Fibroblast of mammary gland (primary cell): ENCODE measurements at regions not wholly inside any gene's neighbourhood (a gene's known extent, or its start where the extent isn't known, plus 50 kb on each side); places are given as distances from the start of the nearest gene placed in this dataset.

Source experiments
- DNase-seq: peaks from one replicate; pipeline ENCODE4 v3.0.0-alpha.2; 2010; ENCODE audit warnings: low read depth
- H3K4me3 ChIP-seq: 2 replicates; pipeline ENCODE4 v1.5.1; 2011; ENCODE audit warnings: low read depth, mild to moderate bottlenecking, low read length, moderate library complexity; ENCODE audit not compliant: control insufficient read depth
- CTCF ChIP-seq: conservative IDR thresholded peaks from 2 replicates; pipeline ENCODE4 v1.5.1; 2011; ENCODE audit warnings: low read depth, low read length, inconsistent platforms; ENCODE audit not compliant: control insufficient read depth, insufficient read depth

- H3K4me3 ChIP-seq: no peak overlapping the region
- no peak for TF ChIP-seq CTCF
- no peak for DNase-seq
These were observed 81.0 kb upstream of the ROBO2 start for GRCh38 chr3:76958861-76959260.

DNA sequence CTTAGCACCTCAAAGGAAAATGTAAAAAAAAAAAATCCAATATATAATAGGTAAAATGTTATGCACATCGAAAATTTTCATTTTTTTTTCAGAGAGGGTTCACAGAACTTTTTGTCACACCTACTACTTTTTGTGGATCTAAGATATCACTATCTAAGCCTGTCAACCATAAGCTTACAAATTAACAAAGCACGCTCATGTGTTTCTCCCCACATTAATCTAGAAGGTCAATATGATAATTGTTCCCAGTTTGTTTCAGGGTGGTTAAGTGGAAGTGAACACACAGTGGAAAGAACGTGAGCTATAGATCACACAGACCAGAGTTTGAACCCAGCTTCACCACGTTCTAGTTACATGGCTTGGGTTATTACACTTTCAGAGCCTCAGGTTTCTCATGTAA is 78.6 kb upstream of the ROBO2 start:
- DNase-seq: no peak
- no peak for TF ChIP-seq CTCF
- H3K4me3 ChIP-seq: no peak overlapping the region

DNA sequence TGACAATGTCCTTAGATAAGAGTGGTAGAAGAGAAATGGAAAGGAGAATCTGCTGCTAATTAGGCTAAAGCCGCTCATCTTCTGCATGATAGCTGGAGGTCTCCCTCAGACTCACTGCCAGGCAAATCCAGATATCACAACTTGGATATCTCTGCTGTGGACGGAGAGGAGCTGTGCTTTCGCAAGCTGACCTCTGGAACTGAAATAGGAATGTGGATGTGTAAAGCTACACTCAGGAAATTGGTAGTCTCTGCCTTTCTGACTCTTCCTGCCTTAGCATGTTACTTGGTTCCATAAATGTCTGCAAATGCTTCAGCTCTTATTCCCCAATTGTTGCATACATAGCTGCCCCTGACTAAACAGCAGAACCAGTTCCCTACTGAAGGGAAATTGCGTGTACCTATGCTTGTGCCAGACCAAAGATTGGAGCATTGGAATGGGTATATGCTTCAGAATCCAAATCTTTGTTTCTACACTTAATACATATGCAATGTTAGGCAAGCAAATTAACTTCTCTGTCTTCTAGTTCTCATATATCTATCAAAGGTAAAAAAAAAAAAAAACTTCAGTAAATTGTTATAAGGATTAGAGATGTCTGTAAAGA is 74.7 kb upstream of the ROBO2 start:
- no peak for TF ChIP-seq CTCF

DNA sequence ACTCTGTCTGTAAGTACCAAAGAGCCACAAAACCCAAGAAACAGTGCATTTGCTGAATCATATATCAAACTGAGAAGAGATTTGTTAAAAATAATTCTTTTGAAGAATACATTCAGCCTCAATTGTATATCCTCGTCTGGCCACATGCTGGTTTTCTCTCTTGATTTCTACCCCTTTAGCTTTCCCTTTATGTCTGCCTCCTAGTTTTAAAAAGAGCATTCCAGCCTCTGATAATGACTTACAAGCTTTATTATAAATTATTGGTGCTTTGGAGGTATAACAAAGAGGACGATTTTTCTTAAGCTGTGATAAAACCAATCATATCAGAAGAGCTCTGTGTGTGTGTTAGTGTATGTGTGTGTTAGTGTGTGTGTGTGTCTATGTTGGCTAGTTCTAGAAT is 70.4 kb upstream of the ROBO2 start:
- H3K4me3 ChIP-seq: no peak overlapping the region
- no peak for DNase-seq
- TF ChIP-seq CTCF: no peak

More for the DNA sequence above, 74.7 kb upstream of the ROBO2 start:
- no peak overlapping the region for H3K4me3 ChIP-seq
- no peak for DNase-seq

DNA sequence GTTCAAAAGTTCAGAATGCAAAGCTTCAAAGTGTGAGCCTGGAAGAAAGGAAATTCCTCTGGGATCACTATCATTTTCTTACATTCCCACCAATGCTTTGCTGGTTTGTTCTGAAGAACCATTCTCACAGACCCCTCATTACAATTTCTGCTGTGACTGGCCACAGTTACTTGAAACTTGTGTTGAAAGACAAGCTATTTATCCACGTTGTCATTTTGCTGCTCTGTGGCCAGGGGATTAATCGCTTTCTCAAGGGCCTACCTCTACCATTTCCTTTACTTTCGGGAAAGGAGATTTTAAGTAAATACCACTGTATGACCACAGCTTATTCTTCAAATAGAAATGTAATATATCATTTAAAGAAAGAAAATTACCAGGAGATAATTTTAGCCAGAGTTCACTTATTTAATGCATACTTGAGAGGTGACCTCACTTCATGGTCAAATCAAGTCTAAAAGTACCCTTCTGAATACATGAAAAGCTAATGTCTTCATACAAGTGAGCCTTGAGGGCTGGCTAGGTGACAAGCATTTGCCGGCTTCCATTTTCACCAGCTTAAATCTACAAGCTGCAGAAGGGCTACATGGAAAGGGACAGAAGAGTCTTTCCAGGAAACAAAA is 69.8 kb upstream of the ROBO2 start:
- no peak overlapping the region for H3K4me3 ChIP-seq
- DNase-seq: no peak
- TF ChIP-seq CTCF: no peak

GRCh38 chr3:76972624-76973296 is 67.1 kb upstream of the ROBO2 start:
- H3K4me3 ChIP-seq: no peak overlapping the region
- no peak for DNase-seq
- no peak for TF ChIP-seq CTCF

GRCh38 chr3:76976996-76977395 is 62.9 kb upstream of the ROBO2 start:
- TF ChIP-seq CTCF: no peak
- no peak for DNase-seq

More at GRCh38 chr3:76976996-76977395, 62.9 kb upstream of the ROBO2 start:
- H3K4me3 ChIP-seq: no peak overlapping the region
